ENCODE measurements at regions not wholly inside any gene's neighbourhood (a gene's known extent, or its start where the extent isn't known, plus 50 kb on each side); places are given as distances from the start of the nearest gene placed in this dataset.

DNA sequence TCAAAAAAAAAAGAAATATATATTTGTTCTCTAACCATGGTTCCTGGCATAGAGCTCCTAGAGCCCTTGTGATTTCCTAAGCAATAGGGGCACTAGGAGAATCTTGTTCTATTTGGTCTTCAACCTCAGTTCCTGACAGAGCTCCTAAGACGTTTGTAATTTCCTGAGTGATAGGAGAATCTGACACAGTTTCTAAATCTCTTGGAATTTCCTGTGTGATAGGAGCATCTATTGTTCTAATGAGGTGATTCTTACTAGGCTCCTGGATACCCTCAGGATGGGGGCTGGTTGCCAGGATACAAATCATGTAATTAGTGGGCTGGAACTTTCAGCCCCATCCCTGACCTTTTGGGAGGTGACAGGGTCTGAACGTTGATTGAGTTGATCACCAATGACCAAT is 245.8 kb downstream of the ZEB2 start:
- Histone ChIP-seq H3K4me1 (no peaks in the 10 kb centered on the region), H3K36me3 (no peaks in the 10 kb centered on the region), H3K4me3 (no peak overlapping the region), H3K9me3 (no peaks in the 10 kb centered on the region), H3K9ac (ENCODE audit: low read depth in 2 of 2, low read length in 2 of 2) (no peak overlapping the region), H3K27ac (no peak overlapping the region), H3K27me3 (no peaks in the 10 kb centered on the region)
- TF ChIP-seq, protein P1, sequence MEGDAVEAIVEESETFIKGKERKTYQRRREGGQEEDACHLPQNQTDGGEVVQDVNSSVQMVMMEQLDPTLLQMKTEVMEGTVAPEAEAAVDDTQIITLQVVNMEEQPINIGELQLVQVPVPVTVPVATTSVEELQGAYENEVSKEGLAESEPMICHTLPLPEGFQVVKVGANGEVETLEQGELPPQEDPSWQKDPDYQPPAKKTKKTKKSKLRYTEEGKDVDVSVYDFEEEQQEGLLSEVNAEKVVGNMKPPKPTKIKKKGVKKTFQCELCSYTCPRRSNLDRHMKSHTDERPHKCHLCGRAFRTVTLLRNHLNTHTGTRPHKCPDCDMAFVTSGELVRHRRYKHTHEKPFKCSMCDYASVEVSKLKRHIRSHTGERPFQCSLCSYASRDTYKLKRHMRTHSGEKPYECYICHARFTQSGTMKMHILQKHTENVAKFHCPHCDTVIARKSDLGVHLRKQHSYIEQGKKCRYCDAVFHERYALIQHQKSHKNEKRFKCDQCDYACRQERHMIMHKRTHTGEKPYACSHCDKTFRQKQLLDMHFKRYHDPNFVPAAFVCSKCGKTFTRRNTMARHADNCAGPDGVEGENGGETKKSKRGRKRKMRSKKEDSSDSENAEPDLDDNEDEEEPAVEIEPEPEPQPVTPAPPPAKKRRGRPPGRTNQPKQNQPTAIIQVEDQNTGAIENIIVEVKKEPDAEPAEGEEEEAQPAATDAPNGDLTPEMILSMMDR (IDR thresholded peaks at IDR 0.05) = no peak
- DNase-seq = no peak
- intact Hi-C loops (cut with DNase I) = no loop called here

DNA sequence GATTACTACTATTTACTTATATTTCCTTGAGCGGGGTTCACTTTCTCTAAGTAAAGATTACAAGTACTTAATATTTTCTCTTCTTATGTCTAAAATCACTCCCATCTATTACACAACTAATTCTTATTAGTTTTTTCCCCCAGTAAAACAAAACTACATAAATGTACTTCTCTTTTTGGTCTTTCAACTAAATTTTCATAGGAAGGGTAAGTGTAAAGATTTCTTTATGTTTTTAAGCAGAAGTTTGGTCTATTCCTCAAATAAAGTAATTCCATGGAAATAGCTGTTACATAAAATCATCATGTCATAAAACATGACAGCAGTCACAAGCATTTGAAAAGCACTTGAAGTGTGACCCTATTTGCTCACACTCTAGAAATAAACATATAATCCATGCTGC is 249.0 kb downstream of the ZEB2 start:
- intact Hi-C loops (cut with DNase I) = no loop called here
- no peak overlapping the region for H3K9ac ChIP-seq (ENCODE audit: low read depth in 2 of 2, low read length in 2 of 2)
- H3K27me3 ChIP-seq = no peaks in the 10 kb centered on the region
- no peak overlapping the region for H3K4me3 ChIP-seq
- TF ChIP-seq, protein P1 (IDR thresholded peaks at IDR 0.05) = no peak
- no peaks in the 10 kb centered on the region for H3K36me3 ChIP-seq
- H3K27ac ChIP-seq = no peak overlapping the region
- no peaks in the 10 kb centered on the region for H3K4me1 ChIP-seq
- no peak for DNase-seq
- no peaks in the 10 kb centered on the region for H3K9me3 ChIP-seq

DNA sequence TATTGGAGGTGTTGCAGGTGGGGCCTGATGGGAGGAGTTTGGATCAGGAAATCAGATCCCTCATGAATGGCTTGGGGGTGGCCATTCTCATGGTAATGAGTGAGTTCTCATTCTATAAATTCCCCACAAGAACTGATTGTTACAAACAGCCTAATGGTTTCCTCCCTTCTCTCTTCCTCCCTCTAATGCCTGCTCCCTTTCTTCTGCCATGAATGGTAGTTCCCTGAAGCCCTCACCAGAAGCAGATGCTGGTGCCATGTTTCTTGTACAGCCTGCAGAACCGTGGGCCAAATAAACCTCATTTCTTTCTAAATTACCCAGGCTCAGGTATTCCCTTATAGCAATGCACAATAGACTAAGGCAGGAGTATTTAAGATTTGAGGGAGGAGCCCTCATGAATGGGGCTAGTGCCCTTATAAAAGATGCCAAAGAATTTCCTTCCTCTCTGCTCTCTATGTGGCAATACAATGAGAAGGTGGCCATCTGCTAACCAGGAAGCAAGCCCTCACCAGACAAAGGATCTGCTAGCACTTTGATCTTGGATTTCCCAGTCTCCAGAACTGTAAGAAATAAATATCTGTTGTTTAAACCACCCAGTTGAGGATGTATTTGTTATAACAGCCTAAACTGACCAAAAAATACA is 251.8 kb downstream of the ZEB2 start:
- H3K4me3 ChIP-seq = no peak overlapping the region
- TF ChIP-seq, protein P1 (IDR thresholded peaks at IDR 0.05) = no peak
- no peak overlapping the region for H3K9ac ChIP-seq (ENCODE audit: low read depth in 2 of 2, low read length in 2 of 2)
- H3K4me1 ChIP-seq = no peaks in the 10 kb centered on the region
- no peak overlapping the region for H3K27ac ChIP-seq
- no peak for DNase-seq
- no peaks in the 10 kb centered on the region for H3K9me3 ChIP-seq
- intact Hi-C loops (cut with DNase I) = no loop called here
- H3K36me3 ChIP-seq = no peaks in the 10 kb centered on the region
- no peaks in the 10 kb centered on the region for H3K27me3 ChIP-seq

DNA sequence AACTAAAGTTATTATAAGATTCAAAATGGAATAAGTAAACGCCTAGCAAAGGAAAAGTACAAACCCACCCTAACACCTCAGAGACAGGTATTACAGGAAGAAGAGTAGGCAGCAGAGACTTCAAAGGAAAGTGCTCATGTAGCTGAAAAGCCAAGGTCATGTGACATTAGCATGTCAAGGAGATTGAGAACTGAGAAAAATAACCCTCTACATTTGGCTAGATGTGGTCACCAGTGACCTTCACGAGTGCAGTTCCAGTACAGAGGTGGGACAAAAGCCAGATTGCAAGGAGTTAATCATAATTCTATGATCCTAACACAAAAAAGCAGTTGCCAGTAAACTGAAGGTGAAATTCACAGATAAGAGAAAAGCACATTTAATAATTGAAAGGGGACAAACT is 252.7 kb downstream of the ZEB2 start:
- no peak for DNase-seq
- H3K27ac ChIP-seq = no peak overlapping the region
- H3K9me3 ChIP-seq = no peaks in the 10 kb centered on the region
- no peak overlapping the region for H3K4me3 ChIP-seq
- H3K9ac ChIP-seq (ENCODE audit: low read depth in 2 of 2, low read length in 2 of 2) = no peak overlapping the region
- TF ChIP-seq, protein P1 (IDR thresholded peaks at IDR 0.05) = no peak
- intact Hi-C loops (cut with DNase I) = no loop called here
- H3K27me3 ChIP-seq = no peaks in the 10 kb centered on the region
- no peaks in the 10 kb centered on the region for H3K4me1 ChIP-seq
- no peaks in the 10 kb centered on the region for H3K36me3 ChIP-seq

DNA sequence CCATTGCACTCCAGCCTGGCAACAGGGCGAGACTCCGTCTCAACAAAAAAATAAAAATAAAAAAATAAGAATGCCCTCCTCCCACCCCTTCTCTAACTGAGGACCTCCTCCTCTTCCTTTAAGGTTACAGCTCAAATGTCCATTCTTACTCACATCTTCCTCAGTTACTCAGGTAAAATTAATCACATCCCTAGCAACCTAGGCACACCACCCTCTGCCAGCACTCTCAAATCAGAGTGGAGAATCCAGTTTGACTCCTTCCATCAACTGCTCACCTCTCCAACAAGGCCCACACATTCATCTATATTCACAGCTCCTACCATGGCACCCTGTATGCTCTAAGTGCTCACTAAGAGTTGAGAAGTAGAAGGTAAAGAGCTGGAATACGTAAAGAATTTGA is 254.3 kb downstream of the ZEB2 start:
- H3K4me3 ChIP-seq = no peak overlapping the region
- H3K27me3 ChIP-seq = no peaks in the 10 kb centered on the region
- TF ChIP-seq, protein P1 (IDR thresholded peaks at IDR 0.05) = no peak
- H3K4me1 ChIP-seq = no peaks in the 10 kb centered on the region
- no peak overlapping the region for H3K27ac ChIP-seq
- H3K36me3 ChIP-seq = no peaks in the 10 kb centered on the region
- intact Hi-C loops (cut with DNase I) = no loop called here
- no peak for DNase-seq
- H3K9me3 ChIP-seq = no peaks in the 10 kb centered on the region
- no peak overlapping the region for H3K9ac ChIP-seq (ENCODE audit: low read depth in 2 of 2, low read length in 2 of 2)
